Peyer's patch (tissue), 4 donors: ENCODE measurements at regions not wholly inside any gene's neighbourhood (a gene's known extent, or its start where the extent isn't known, plus 50 kb on each side); places are given as distances from the start of the nearest gene placed in this dataset.

Source experiments
- DNase-seq, 3 donors: peaks; one replicate each; pipeline ENCODE4 v3.0.0-alpha.2; 2017 to 2019
- H3K27ac ChIP-seq, 4 donors: fragments of 200-600 bp; sonication (generic); one replicate each; pipeline ENCODE4 v1.5.1; 2016 to 2019
- H3K27me3 ChIP-seq, 2 donors: fragments of 200-600 bp; sonication (generic); one replicate each; pipeline ENCODE4 v1.5.1; 2019
- H3K36me3 ChIP-seq, 3 donors: fragments of 200-600 bp; sonication (generic); one replicate each; pipeline ENCODE4 v1.5.1; 2016 to 2019
- H3K4me1 ChIP-seq, 4 donors: fragments of 200-600 bp; sonication (generic); one replicate each; pipeline ENCODE4 v1.5.1; 2016 to 2019
- H3K4me3 ChIP-seq, 4 donors: fragments of 200-600 bp; sonication (generic); 1 replicate in 3 of 4; 2 replicates in 1 of 4; pipeline ENCODE4 v1.5.1; 2016 to 2019; ENCODE audit warnings: mild to moderate bottlenecking in 1 of 4
- H3K9me3 ChIP-seq, 4 donors: fragments of 200-600 bp; sonication (generic); one replicate each; pipeline ENCODE4 v1.5.1; 2016 to 2019; ENCODE audit warnings: mild to moderate bottlenecking in 1 of 4
- POLR2A ChIP-seq, 2 donors: fragments of 450-650 bp; IDR thresholded peaks; one replicate each; pipeline ENCODE4 v1.5.1; 2017; ENCODE audit warnings: antibody characterized with exemption in 2 of 2, mild to moderate bottlenecking in 2 of 2, moderate library complexity in 2 of 2
- TF ChIP-seq, protein P1 (sequence below), 6 experiments: fragments of 450-650 bp in 4 of 6; fragments of 200-600 bp in 2 of 6; sonication (generic) in 1 of 6; IDR thresholded peaks; one replicate each; pipeline ENCODE4 v1.5.1; 2017 to 2019; ENCODE audit warnings: antibody characterized with exemption in 6 of 6, mild to moderate bottlenecking in 3 of 6, moderate library complexity in 1 of 6

DNA sequence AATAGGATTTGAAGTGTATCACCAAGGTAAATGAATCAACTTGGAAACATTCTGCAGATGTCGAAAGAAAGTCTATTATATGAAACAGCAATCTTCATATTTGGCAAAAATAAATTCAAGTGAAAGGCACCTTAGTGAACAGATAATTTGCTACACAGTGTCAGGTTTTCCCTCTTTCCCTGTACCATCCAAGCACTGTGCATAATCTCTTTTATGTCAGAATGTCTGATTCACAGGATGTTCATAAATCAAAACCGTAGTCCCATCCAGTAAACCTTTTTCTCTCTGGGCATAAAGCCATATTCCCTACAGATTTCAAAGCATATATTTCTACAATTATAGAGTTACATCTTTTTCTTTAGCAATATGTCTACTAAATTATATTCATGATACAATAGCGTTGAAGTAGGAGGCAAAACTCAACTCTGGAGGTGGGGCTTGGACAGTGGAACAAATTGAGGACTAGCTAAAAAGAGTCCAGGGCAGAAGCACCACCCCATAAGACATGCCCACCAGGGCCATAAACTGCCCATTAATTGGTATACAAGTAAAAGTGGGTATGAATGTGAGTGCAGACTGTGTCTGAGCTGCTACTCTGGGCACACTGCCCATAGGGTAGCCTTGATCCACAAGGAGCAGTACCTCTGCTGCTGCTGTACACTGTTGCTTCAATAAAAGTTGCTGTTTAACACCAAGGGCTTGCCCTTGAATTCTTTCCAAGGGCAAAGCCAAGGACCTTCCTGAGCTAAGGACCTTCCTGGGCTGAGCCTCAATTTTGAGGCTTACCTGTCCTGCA lies 72.1 kb upstream of the MYCBP2 start:
- Histone ChIP-seq H3K36me3 (no peaks in the 10 kb centered on the region), H3K4me3 (no peak overlapping the region), H3K9me3 (no peaks in the 10 kb centered on the region), H3K4me1 (no peaks in the 10 kb centered on the region), H3K27ac (no peak overlapping the region), H3K27me3 (no peaks in the 10 kb centered on the region)
- TF ChIP-seq, protein P1, sequence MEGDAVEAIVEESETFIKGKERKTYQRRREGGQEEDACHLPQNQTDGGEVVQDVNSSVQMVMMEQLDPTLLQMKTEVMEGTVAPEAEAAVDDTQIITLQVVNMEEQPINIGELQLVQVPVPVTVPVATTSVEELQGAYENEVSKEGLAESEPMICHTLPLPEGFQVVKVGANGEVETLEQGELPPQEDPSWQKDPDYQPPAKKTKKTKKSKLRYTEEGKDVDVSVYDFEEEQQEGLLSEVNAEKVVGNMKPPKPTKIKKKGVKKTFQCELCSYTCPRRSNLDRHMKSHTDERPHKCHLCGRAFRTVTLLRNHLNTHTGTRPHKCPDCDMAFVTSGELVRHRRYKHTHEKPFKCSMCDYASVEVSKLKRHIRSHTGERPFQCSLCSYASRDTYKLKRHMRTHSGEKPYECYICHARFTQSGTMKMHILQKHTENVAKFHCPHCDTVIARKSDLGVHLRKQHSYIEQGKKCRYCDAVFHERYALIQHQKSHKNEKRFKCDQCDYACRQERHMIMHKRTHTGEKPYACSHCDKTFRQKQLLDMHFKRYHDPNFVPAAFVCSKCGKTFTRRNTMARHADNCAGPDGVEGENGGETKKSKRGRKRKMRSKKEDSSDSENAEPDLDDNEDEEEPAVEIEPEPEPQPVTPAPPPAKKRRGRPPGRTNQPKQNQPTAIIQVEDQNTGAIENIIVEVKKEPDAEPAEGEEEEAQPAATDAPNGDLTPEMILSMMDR (IDR thresholded peaks at IDR 0.05), result no peak
- TF ChIP-seq POLR2A (IDR thresholded peaks at IDR 0.05), result no peak
- DNase-seq, result no peak

DNA sequence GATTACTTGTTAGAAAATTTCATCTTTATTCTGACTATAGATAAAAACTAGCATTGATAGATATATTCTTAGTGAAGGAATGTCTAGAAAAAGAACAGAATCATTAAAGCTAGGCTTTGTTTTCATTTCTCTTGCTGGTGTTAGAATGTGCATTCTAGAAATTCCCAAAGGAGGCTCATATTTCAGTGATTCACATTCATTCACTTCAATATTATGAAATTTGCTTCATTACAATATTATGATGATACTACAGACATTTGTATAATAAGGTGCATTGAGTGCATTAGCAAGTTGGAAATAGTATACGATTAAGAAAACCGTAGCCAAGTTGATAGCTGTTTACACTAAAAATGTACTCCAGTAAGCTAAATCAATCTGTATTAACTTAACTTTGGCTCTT lies 70.7 kb upstream of the MYCBP2 start:
- H3K27ac ChIP-seq, result no peak overlapping the region
- H3K4me1 ChIP-seq, result no peaks in the 10 kb centered on the region
- H3K36me3 ChIP-seq, result no peaks in the 10 kb centered on the region
- no peak overlapping the region for H3K4me3 ChIP-seq
- no peak for DNase-seq
- no peak for TF ChIP-seq POLR2A (IDR thresholded peaks at IDR 0.05)
- TF ChIP-seq, protein P1 (IDR thresholded peaks at IDR 0.05), result no peak
- no peaks in the 10 kb centered on the region for H3K9me3 ChIP-seq
- no peaks in the 10 kb centered on the region for H3K27me3 ChIP-seq

DNA sequence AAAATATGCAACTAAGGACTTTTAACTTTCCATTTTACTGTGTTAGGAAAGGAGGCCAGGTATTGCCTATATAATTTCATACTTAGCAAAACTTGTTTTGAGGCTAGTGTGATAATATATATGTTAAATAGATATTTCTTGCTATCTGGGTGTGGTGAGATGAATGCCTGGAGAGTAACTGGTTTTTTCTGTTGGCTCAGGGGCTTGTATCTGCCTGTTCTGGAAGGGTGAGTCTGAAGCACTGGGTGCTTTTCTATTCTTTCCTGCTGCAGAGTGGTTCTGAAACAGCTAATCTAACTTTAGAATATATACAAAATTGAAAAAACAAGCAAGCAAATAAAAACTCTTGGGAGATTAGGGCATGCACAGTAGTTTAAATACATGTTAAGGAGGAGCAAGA lies 64.6 kb upstream of the MYCBP2 start:
- TF ChIP-seq, protein P1 (IDR thresholded peaks at IDR 0.05), result no peak
- TF ChIP-seq POLR2A (IDR thresholded peaks at IDR 0.05), result no peak
- Histone ChIP-seq H3K9me3 (no peaks in the 10 kb centered on the region), H3K27ac (no peak overlapping the region), H3K36me3 (no peaks in the 10 kb centered on the region), H3K4me3 (no peak overlapping the region), H3K4me1 (no peaks in the 10 kb centered on the region), H3K27me3 (no peaks in the 10 kb centered on the region)
- no peak for DNase-seq

DNA sequence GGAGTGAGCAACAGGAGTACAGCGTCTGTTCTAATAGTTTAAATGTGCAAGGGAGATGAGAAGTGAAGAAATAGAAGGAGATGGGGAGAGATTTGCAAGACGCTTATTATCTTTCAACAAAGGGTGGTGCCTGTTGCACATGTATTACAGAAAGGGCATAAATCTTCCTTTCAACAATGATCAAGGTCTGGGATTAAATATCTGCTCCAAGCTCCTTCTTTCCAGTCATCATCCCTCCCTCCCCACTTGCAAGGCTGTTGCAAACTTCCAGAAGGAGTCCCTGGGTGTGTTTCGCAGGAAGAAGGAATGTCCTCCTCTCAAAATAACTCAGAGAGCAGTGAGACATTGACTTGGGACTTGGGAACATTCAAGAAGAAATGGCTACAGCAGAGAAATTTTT lies 63.5 kb upstream of the MYCBP2 start:
- Histone ChIP-seq H3K36me3 (no peaks in the 10 kb centered on the region), H3K4me3 (no peak overlapping the region), H3K27me3 (no peaks in the 10 kb centered on the region), H3K27ac (no peak overlapping the region), H3K4me1 (no peaks in the 10 kb centered on the region), H3K9me3 (no peaks in the 10 kb centered on the region)
- TF ChIP-seq POLR2A (IDR thresholded peaks at IDR 0.05), result no peak
- TF ChIP-seq, protein P1 (IDR thresholded peaks at IDR 0.05), result no peak
- no peak for DNase-seq

DNA sequence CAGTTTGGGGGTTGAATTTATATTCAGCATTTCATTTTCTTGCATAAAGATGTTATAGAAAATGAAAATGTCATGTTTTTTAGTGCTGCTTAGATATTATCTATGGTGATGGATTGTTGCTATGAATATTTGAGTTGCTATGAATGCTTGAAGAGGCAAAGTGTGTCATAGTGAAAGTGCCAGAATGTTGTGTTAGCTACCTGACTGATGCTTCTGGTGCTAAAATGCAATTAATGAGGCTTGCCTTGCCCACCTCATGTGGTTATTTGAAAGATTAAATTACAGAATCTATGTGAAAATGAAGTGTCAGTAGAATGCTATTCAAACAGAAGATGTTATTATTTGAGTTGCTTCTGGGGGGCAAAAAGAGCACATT lies 62.7 kb upstream of the MYCBP2 start:
- Histone ChIP-seq H3K27ac (no peak overlapping the region), H3K4me3 (no peak overlapping the region), H3K36me3 (no peaks in the 10 kb centered on the region), H3K9me3 (no peaks in the 10 kb centered on the region), H3K27me3 (no peaks in the 10 kb centered on the region), H3K4me1 (no peaks in the 10 kb centered on the region)
- DNase-seq, result no peak
- TF ChIP-seq, protein P1 (IDR thresholded peaks at IDR 0.05), result no peak
- TF ChIP-seq POLR2A (IDR thresholded peaks at IDR 0.05), result no peak
